ENCODE measurements at regions not wholly inside any gene's neighbourhood (a gene's known extent, or its start where the extent isn't known, plus 50 kb on each side); places are given as distances from the start of the nearest gene placed in this dataset.
"Not testable (repeated sequence)": the region's sequence is repeated elsewhere in the genome, so short reads cannot be mapped to it uniquely, and the experiment has no call there.

GRCh38 chr7:19352305-19352695 is 207.1 kb upstream of the FERD3L start:
- FAIRE-seq = no peak

GRCh38 chr7:19351341-19352304 is 206.4 kb upstream of the FERD3L start:
- no peak for TF ChIP-seq CTCF (IDR thresholded peaks at IDR 0.05; ENCODE audit: insufficient read depth, missing control alignments)
- DNase-seq (ENCODE audit: insufficient read length, low spot score) = no peak
- no peak for FAIRE-seq

More at GRCh38 chr7:19352305-19352695, 207.1 kb upstream of the FERD3L start:
- TF ChIP-seq CTCF (IDR thresholded peaks at IDR 0.05; ENCODE audit: insufficient read depth, missing control alignments) = no peak
- no peak for DNase-seq (ENCODE audit: insufficient read length, low spot score)

GRCh38 chr7:19339512-19339911 is 194.3 kb upstream of the FERD3L start:
- no peak for FAIRE-seq
- DNase-seq (ENCODE audit: insufficient read length, low spot score) = no peak
- no peak for TF ChIP-seq CTCF (IDR thresholded peaks at IDR 0.05; ENCODE audit: insufficient read depth, missing control alignments)

GRCh38 chr7:19338512-19338911 is 193.3 kb upstream of the FERD3L start:
- FAIRE-seq; DNase-seq (ENCODE audit: insufficient read length, low spot score): not testable (repeated sequence)

GRCh38 chr7:19336836-19337383 is 191.7 kb upstream of the FERD3L start:
- DNase-seq (ENCODE audit: insufficient read length, low spot score) (no peak), FAIRE-seq (no peak)
- TF ChIP-seq CTCF (IDR thresholded peaks at IDR 0.05; ENCODE audit: insufficient read depth, missing control alignments) = no peak

GRCh38 chr7:19333706-19334105 is 188.5 kb upstream of the FERD3L start:
- no peak for FAIRE-seq
- TF ChIP-seq CTCF (IDR thresholded peaks at IDR 0.05; ENCODE audit: insufficient read depth, missing control alignments) = no peak
- no peak for DNase-seq (ENCODE audit: insufficient read length, low spot score)

- DNase-seq (ENCODE audit: insufficient read length, low spot score) = no peak
- no peak for FAIRE-seq
- TF ChIP-seq CTCF (IDR thresholded peaks at IDR 0.05; ENCODE audit: insufficient read depth, missing control alignments) = no peak
These were observed 181.8 kb upstream of the FERD3L start for GRCh38 chr7:19327018-19327417.

Data from D721Med (cell line).